Neural progenitor cell (in vitro differentiated cells): ENCODE measurements at regions not wholly inside any gene's neighbourhood (a gene's known extent, or its start where the extent isn't known, plus 50 kb on each side); places are given as distances from the start of the nearest gene placed in this dataset.

ENCODE experiments used
- DNase-seq: peaks from one replicate; pipeline ENCODE4 v3.0.0-alpha.2; 2016; ENCODE audit warnings: low spot score
- H2AFZ ChIP-seq: fragments of 200-600 bp; sonication (generic); replicated peaks from 2 replicates; pipeline ENCODE4 v1.6.1; 2016; ENCODE audit warnings: antibody characterized with exemption
- H3F3A ChIP-seq: fragments of 200-600 bp; sonication (generic); 2 replicates; pipeline ENCODE4 v1.6.1; 2016; ENCODE audit warnings: antibody characterized with exemption, low read depth
- H3K27ac ChIP-seq: fragments of 200-600 bp; sonication (generic); 2 replicates; pipeline ENCODE4 v1.5.1; 2016; ENCODE audit warnings: mild to moderate bottlenecking
- H3K27me3 ChIP-seq: fragments of 200-600 bp; sonication (generic); 2 replicates; pipeline ENCODE4 v1.6.1; 2016; ENCODE audit warnings: mild to moderate bottlenecking, moderate library complexity
- H3K36me3 ChIP-seq: fragments of 200-600 bp; sonication (generic); 2 replicates; pipeline ENCODE4 v1.5.1; 2016
- H3K4me1 ChIP-seq: fragments of 200-600 bp; sonication (generic); 2 replicates; pipeline ENCODE4 v1.6.1; 2016; ENCODE audit warnings: mixed run types
- H3K4me2 ChIP-seq: fragments of 200-600 bp; sonication (generic); 2 replicates; pipeline ENCODE4 v1.6.1; 2016
- H3K4me3 ChIP-seq: fragments of 200-600 bp; sonication (generic); 2 replicates; pipeline ENCODE4 v1.5.1; 2016
- H3K79me2 ChIP-seq: fragments of 200-600 bp; sonication (generic); 2 replicates; pipeline ENCODE4 v1.6.1; 2016; ENCODE audit warnings: low read depth
- H3K9ac ChIP-seq: fragments of 200-600 bp; sonication (generic); 2 replicates; pipeline ENCODE4 v1.6.1; 2016
- H3K9me3 ChIP-seq: fragments of 200-600 bp; sonication (generic); 2 replicates; pipeline ENCODE4 v1.5.1; 2016; ENCODE audit warnings: low read depth
- H4K20me1 ChIP-seq: fragments of 200-600 bp; sonication (generic); 2 replicates; pipeline ENCODE4 v1.6.1; 2016; ENCODE audit warnings: low read depth
- H3K27ac Mint-ChIP-seq: 3 replicates; pipeline ENCODE4 v1.8.0; 2021; ENCODE audit warnings: mixed read lengths
- H3K27me3 Mint-ChIP-seq: 2 replicates; pipeline ENCODE4 v1.8.0; 2022; ENCODE audit warnings: low read depth, mild to moderate bottlenecking, inconsistent platforms, moderate library complexity, mixed read lengths; ENCODE audit not compliant: insufficient read depth
- H3K36me3 Mint-ChIP-seq: 3 replicates; pipeline ENCODE4 v1.8.0; 2021; ENCODE audit warnings: mixed read lengths
- H3K4me1 Mint-ChIP-seq: 3 replicates; pipeline ENCODE4 v1.8.0; 2021; ENCODE audit warnings: mixed read lengths
- H3K4me3 Mint-ChIP-seq: 3 replicates; pipeline ENCODE4 v1.8.0; 2021; ENCODE audit warnings: mild to moderate bottlenecking, moderate library complexity, mixed read lengths
- H3K9me3 Mint-ChIP-seq: 3 replicates; pipeline ENCODE4 v1.8.0; 2020; ENCODE audit warnings: mixed read lengths
- CTCF ChIP-seq: fragments of 200-600 bp; sonication (generic); IDR thresholded peaks from 2 replicates; pipeline ENCODE4 v1.5.1; 2017; ENCODE audit warnings: antibody characterized with exemption, mild to moderate bottlenecking
- EZH2 ChIP-seq: fragments of 200-600 bp; sonication (generic); IDR thresholded peaks from 2 replicates; pipeline ENCODE4 v1.6.1; 2017; ENCODE audit warnings: antibody characterized with exemption, mild to moderate bottlenecking, moderate library complexity
- EZH2phosphoT487 ChIP-seq: fragments of 200-600 bp; sonication (generic); IDR thresholded peaks from 2 replicates; pipeline ENCODE4 v1.6.1; 2017; ENCODE audit warnings: antibody characterized with exemption

- H3K9me3 ChIP-seq, result no peaks in the 10 kb centered on the region
- H3K36me3 ChIP-seq, result no peaks in the 10 kb centered on the region
- peaks cover 2% of the 10 kb centered on the region for H3K27me3 Mint-ChIP-seq
- no peaks in the 10 kb centered on the region for H3F3A ChIP-seq
- no peak overlapping the region for H3K9ac ChIP-seq
- no peak overlapping the region for H3K4me3 ChIP-seq
- no peak overlapping the region for H3K4me3 Mint-ChIP-seq
- DNase-seq, result no peak
- H3K4me1 ChIP-seq, result no peaks in the 10 kb centered on the region
- TF ChIP-seq EZH2 (no peak), EZH2phosphoT487 (no peak), CTCF (no peak)
- peaks cover 2% of the 10 kb centered on the region for H3K4me1 Mint-ChIP-seq
- H3K27ac ChIP-seq, result no peak overlapping the region
- no peaks in the 10 kb centered on the region for H4K20me1 ChIP-seq
- H3K79me2 ChIP-seq, result no peaks in the 10 kb centered on the region
- H3K9me3 Mint-ChIP-seq, result no peaks in the 10 kb centered on the region
- no peaks in the 10 kb centered on the region for H3K36me3 Mint-ChIP-seq
- no peak overlapping the region for H3K4me2 ChIP-seq
- no peak overlapping the region for H3K27ac Mint-ChIP-seq
- peaks cover 6% of the 10 kb centered on the region for H3K27me3 ChIP-seq
- H2AFZ ChIP-seq, result no peak overlapping the region
Observed at GRCh38 chrX:150207733-150208132, 155.4 kb upstream of the MAMLD1 start.

GRCh38 chrX:150211988-150212387, 151.1 kb upstream of the MAMLD1 start:
- peaks cover 5% of the 10 kb centered on the region for H3K27me3 Mint-ChIP-seq
- H3K4me3 ChIP-seq, result no peak overlapping the region
- peaks cover 4% of the 10 kb centered on the region for H3K4me1 Mint-ChIP-seq
- no peaks in the 10 kb centered on the region for H3K36me3 Mint-ChIP-seq
- H3K27me3 ChIP-seq, result peaks cover 6% of the 10 kb centered on the region
- no peaks in the 10 kb centered on the region for H3K4me1 ChIP-seq
- no peak overlapping the region for H3K4me3 Mint-ChIP-seq
- no peak overlapping the region for H3K9ac ChIP-seq
- peaks cover 5% of the 10 kb centered on the region for H3K9me3 Mint-ChIP-seq
- no peaks in the 10 kb centered on the region for H3F3A ChIP-seq
- no peak for DNase-seq
- H4K20me1 ChIP-seq, result peaks cover 3% of the 10 kb centered on the region
- H2AFZ ChIP-seq, result no peak overlapping the region
- H3K4me2 ChIP-seq, result no peak overlapping the region
- no peak overlapping the region for H3K27ac Mint-ChIP-seq
- H3K79me2 ChIP-seq, result no peaks in the 10 kb centered on the region
- TF ChIP-seq CTCF (no peak), EZH2phosphoT487 (no peak), EZH2 (no peak)
- H3K36me3 ChIP-seq, result no peaks in the 10 kb centered on the region
- no peak overlapping the region for H3K27ac ChIP-seq
- no peaks in the 10 kb centered on the region for H3K9me3 ChIP-seq

- no peaks in the 10 kb centered on the region for H3K9me3 ChIP-seq
- no peaks in the 10 kb centered on the region for H3K36me3 ChIP-seq
- no peak overlapping the region for H3K4me3 ChIP-seq
- no peaks in the 10 kb centered on the region for H3K79me2 ChIP-seq
- Mint-ChIP-seq H3K4me3 (no peak overlapping the region), H3K9me3 (peaks cover 7% of the 10 kb centered on the region), H3K27ac (no peak overlapping the region), H3K36me3 (no peaks in the 10 kb centered on the region), H3K27me3 (peaks cover 5% of the 10 kb centered on the region), H3K4me1 (peaks cover 4% of the 10 kb centered on the region)
- no peak for TF ChIP-seq EZH2
- no peak for TF ChIP-seq EZH2phosphoT487
- no peak for TF ChIP-seq CTCF
- no peaks in the 10 kb centered on the region for H3F3A ChIP-seq
- H3K27me3 ChIP-seq, result peaks cover 7% of the 10 kb centered on the region
- no peaks in the 10 kb centered on the region for H3K4me1 ChIP-seq
- no peak overlapping the region for H3K9ac ChIP-seq
- H4K20me1 ChIP-seq, result peaks cover 3% of the 10 kb centered on the region
- DNase-seq, result peak; percentile 34
- H3K27ac ChIP-seq, result no peak overlapping the region
- no peak overlapping the region for H2AFZ ChIP-seq
- H3K4me2 ChIP-seq, result no peak overlapping the region
Observed at GRCh38 chrX:150212672-150213480, 150.2 kb upstream of the MAMLD1 start.
